C4-2B (cell line): ENCODE measurements at regions not wholly inside any gene's neighbourhood (a gene's known extent, or its start where the extent isn't known, plus 50 kb on each side); places are given as distances from the start of the nearest gene placed in this dataset.

Experiments
- ZFX ChIP-seq: fragments of 450-650 bp; IDR thresholded peaks from 2 replicates; pipeline ENCODE4 v1.6.1; 2017
- TF ChIP-seq, protein P1 (sequence below): fragments of 450-650 bp; conservative IDR thresholded peaks from 2 replicates; pipeline ENCODE4 v1.5.1; 2017; ENCODE audit warnings: mild to moderate bottlenecking

DNA sequence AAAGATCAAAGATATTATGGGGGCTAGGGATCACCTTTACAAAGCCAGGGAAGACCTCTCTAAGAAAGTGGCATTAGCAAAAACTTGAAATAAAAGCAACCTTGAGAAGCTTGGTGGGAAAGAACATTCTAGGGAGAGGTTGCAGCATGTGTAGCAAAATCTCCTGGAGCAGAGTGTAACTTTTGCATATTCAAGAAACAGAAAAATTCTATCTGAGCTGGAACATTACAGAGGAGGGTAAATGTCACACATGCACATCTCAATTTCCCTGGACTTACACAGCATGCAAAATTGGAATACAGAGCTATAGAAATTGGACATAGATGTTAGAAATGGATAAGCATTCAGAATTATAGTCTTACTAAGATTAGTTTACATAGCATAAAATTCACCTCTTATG lies 510.0 kb downstream of the CETN3 start:
- TF ChIP-seq, protein P1, sequence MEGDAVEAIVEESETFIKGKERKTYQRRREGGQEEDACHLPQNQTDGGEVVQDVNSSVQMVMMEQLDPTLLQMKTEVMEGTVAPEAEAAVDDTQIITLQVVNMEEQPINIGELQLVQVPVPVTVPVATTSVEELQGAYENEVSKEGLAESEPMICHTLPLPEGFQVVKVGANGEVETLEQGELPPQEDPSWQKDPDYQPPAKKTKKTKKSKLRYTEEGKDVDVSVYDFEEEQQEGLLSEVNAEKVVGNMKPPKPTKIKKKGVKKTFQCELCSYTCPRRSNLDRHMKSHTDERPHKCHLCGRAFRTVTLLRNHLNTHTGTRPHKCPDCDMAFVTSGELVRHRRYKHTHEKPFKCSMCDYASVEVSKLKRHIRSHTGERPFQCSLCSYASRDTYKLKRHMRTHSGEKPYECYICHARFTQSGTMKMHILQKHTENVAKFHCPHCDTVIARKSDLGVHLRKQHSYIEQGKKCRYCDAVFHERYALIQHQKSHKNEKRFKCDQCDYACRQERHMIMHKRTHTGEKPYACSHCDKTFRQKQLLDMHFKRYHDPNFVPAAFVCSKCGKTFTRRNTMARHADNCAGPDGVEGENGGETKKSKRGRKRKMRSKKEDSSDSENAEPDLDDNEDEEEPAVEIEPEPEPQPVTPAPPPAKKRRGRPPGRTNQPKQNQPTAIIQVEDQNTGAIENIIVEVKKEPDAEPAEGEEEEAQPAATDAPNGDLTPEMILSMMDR = no peak
- no peak for TF ChIP-seq ZFX
